Jurkat, Clone E6-1 (cell line): ENCODE measurements at regions not wholly inside any gene's neighbourhood (a gene's known extent, or its start where the extent isn't known, plus 50 kb on each side); places are given as distances from the start of the nearest gene placed in this dataset.
"Not testable (repeated sequence)": the region's sequence is repeated elsewhere in the genome, so short reads cannot be mapped to it uniquely, and the experiment has no call there.

ENCODE experiments used
- DNase-seq: peaks from one replicate; pipeline ENCODE4 v3.0.0-alpha.2; 2011; ENCODE audit warnings: low read depth, low spot score
- H3K4me3 ChIP-seq: 2 replicates; pipeline ENCODE4 v1.5.1; 2011; ENCODE audit warnings: mild to moderate bottlenecking, low read length, control low read depth, moderate library complexity

- not testable (repeated sequence) for H3K4me3 ChIP-seq, DNase-seq
Observed at GRCh38 chr6:67767046-67767822, 867.8 kb upstream of the ADGRB3 start.

GRCh38 chr6:67766057-67766456 lies 869.0 kb upstream of the ADGRB3 start:
- DNase-seq: no peak
- H3K4me3 ChIP-seq: no peak overlapping the region

- no peak for DNase-seq
- no peak overlapping the region for H3K4me3 ChIP-seq
Observed at GRCh38 chr6:67759001-67759400, 876.1 kb upstream of the ADGRB3 start.

- no peak overlapping the region for H3K4me3 ChIP-seq
- no peak for DNase-seq
Observed at GRCh38 chr6:67757465-67758033, 877.5 kb upstream of the ADGRB3 start.

- no peak for DNase-seq
- no peak overlapping the region for H3K4me3 ChIP-seq
Observed at GRCh38 chr6:67748521-67748920, 886.6 kb upstream of the ADGRB3 start.

GRCh38 chr6:67736816-67737215 lies 898.3 kb upstream of the ADGRB3 start:
- no peak for DNase-seq
- H3K4me3 ChIP-seq: no peak overlapping the region

- no peak for DNase-seq
- H3K4me3 ChIP-seq: no peak overlapping the region
Observed at GRCh38 chr6:67736161-67736560, 898.9 kb upstream of the ADGRB3 start.

GRCh38 chr6:67735623-67736022 lies 899.5 kb upstream of the ADGRB3 start:
- no peak for DNase-seq
- no peak overlapping the region for H3K4me3 ChIP-seq

GRCh38 chr6:67722861-67723261 lies 912.2 kb upstream of the ADGRB3 start:
- DNase-seq: no peak
- no peak overlapping the region for H3K4me3 ChIP-seq

GRCh38 chr6:67717281-67717680 lies 917.8 kb upstream of the ADGRB3 start:
- no peak for DNase-seq
- no peak overlapping the region for H3K4me3 ChIP-seq

GRCh38 chr6:67706388-67706787 lies 928.7 kb upstream of the ADGRB3 start:
- no peak overlapping the region for H3K4me3 ChIP-seq

GRCh38 chr6:67698534-67698933 lies 936.5 kb upstream of the ADGRB3 start:
- H3K4me3 ChIP-seq: no peak overlapping the region
- DNase-seq: no peak

More at GRCh38 chr6:67706388-67706787, 928.7 kb upstream of the ADGRB3 start:
- DNase-seq: no peak

GRCh38 chr6:67694127-67694526 lies 941.0 kb upstream of the ADGRB3 start:
- H3K4me3 ChIP-seq: no peak overlapping the region
- no peak for DNase-seq

- no peak for DNase-seq
- no peak overlapping the region for H3K4me3 ChIP-seq
Observed at GRCh38 chr6:67689329-67689728, 945.8 kb upstream of the ADGRB3 start.

GRCh38 chr6:67687396-67687795 lies 947.7 kb upstream of the ADGRB3 start:
- no peak for DNase-seq

GRCh38 chr6:67686225-67686624 lies 948.9 kb upstream of the ADGRB3 start:
- not testable (repeated sequence) for H3K4me3 ChIP-seq, DNase-seq

More at GRCh38 chr6:67687396-67687795, 947.7 kb upstream of the ADGRB3 start:
- no peak overlapping the region for H3K4me3 ChIP-seq

- H3K4me3 ChIP-seq: no peak overlapping the region
- DNase-seq: no peak
Observed at GRCh38 chr6:67683960-67684359, 951.1 kb upstream of the ADGRB3 start.

- DNase-seq: no peak
- H3K4me3 ChIP-seq: no peak overlapping the region
Observed at GRCh38 chr6:67680297-67680932, 954.7 kb upstream of the ADGRB3 start.

GRCh38 chr6:67679566-67680296 lies 955.4 kb upstream of the ADGRB3 start:
- DNase-seq: no peak

GRCh38 chr6:67676892-67677291 lies 958.2 kb upstream of the ADGRB3 start:
- no peak for DNase-seq
- H3K4me3 ChIP-seq: no peak overlapping the region

More at GRCh38 chr6:67679566-67680296, 955.4 kb upstream of the ADGRB3 start:
- H3K4me3 ChIP-seq: no peak overlapping the region
